CD14-positive monocyte (primary cell): ENCODE measurements at regions not wholly inside any gene's neighbourhood (a gene's known extent, or its start where the extent isn't known, plus 50 kb on each side); places are given as distances from the start of the nearest gene placed in this dataset.

ENCODE experiments used
- DNase-seq, 3 donors: peaks; one replicate each; pipeline ENCODE4 v3.0.0-alpha.2; 2011 to 2022
- H2AFZ ChIP-seq: 2 replicates; pipeline ENCODE4 v1.6.0; 2012; ENCODE audit warnings: mild to moderate bottlenecking, low read depth, low read length, inconsistent platforms; ENCODE audit not compliant: insufficient read depth, poor library complexity, severe bottlenecking
- H3K27ac ChIP-seq, 2 donors: 1 replicate in 1 of 2; 2 replicates in 1 of 2; pipeline ENCODE4 v1.5.1; 2012 to 2013; ENCODE audit warnings: low read length in 2 of 2, control low read depth in 1 of 2, inconsistent platforms in 1 of 2, low read depth in 1 of 2, mild to moderate bottlenecking in 1 of 2
- H3K27me3 ChIP-seq, 2 donors: one replicate each; pipeline versions ENCODE4 v1.6.0 to v1.6.1; 2011 to 2013; ENCODE audit warnings: low read length in 2 of 2; ENCODE audit not compliant: control insufficient read depth in 2 of 2, insufficient read depth in 2 of 2
- H3K36me3 ChIP-seq, 2 donors: replicated peaks in 1 of 2; 1 replicate in 1 of 2; 2 replicates in 1 of 2; pipeline versions ENCODE4 v1.5.1 to v1.6.1; 2012 to 2013; ENCODE audit warnings: low read length in 2 of 2, control low read depth in 1 of 2, inconsistent platforms in 1 of 2, mild to moderate bottlenecking in 1 of 2; ENCODE audit not compliant: insufficient read depth in 2 of 2, control insufficient read depth in 1 of 2
- H3K4me1 ChIP-seq, 2 donors: 1 replicate in 1 of 2; 2 replicates in 1 of 2; pipeline versions ENCODE4 v1.5.1 to v1.6.1; 2012 to 2013; ENCODE audit warnings: low read length in 2 of 2, control low read depth in 1 of 2, inconsistent platforms in 1 of 2, mild to moderate bottlenecking in 1 of 2, moderate library complexity in 1 of 2; ENCODE audit not compliant: insufficient read depth in 2 of 2, control insufficient read depth in 1 of 2
- H3K4me2 ChIP-seq: replicated peaks from 2 replicates; pipeline ENCODE3; 2012; ENCODE audit warnings: low read length, moderate library complexity, mild to moderate bottlenecking; ENCODE audit not compliant: poor library complexity, severe bottlenecking; ENCODE audit errors: extremely low read depth
- H3K4me3 ChIP-seq, 3 experiments: fragments of 200-600 bp in 1 of 3; sonication (generic) in 1 of 3; replicated peaks in 1 of 3; 1 replicate in 2 of 3; 2 replicates in 1 of 3; pipeline ENCODE4 v1.5.1; 2011 to 2013; ENCODE audit warnings: low read length in 3 of 3, mild to moderate bottlenecking in 3 of 3, control low read depth in 2 of 3, low read depth in 2 of 3, inconsistent platforms in 1 of 3, moderate library complexity in 1 of 3
- H3K79me2 ChIP-seq: 2 replicates; pipeline ENCODE4 v1.6.0; 2012; ENCODE audit warnings: mild to moderate bottlenecking, control low read depth, inconsistent platforms, low read length, moderate library complexity; ENCODE audit not compliant: insufficient read depth
- H3K9ac ChIP-seq: 2 replicates; pipeline ENCODE4 v1.6.0; 2017; ENCODE audit warnings: low read length, mild to moderate bottlenecking; ENCODE audit not compliant: insufficient read depth, poor library complexity, severe bottlenecking
- H3K9me3 ChIP-seq, 2 donors: replicated peaks in 1 of 2; 1 replicate in 1 of 2; 2 replicates in 1 of 2; pipeline versions ENCODE4 v1.5.1 to v1.6.1; 2012 to 2013; ENCODE audit warnings: low read length in 2 of 2, control low read depth in 1 of 2; ENCODE audit not compliant: control insufficient read depth in 1 of 2, insufficient read depth in 1 of 2
- H4K20me1 ChIP-seq: 2 replicates; pipeline ENCODE4 v1.6.0; 2012; ENCODE audit warnings: mild to moderate bottlenecking, low read length, control low read depth, moderate library complexity; ENCODE audit not compliant: insufficient read depth
- H3K27ac Mint-ChIP-seq, 7 donors: one replicate each; pipeline ENCODE4 v1.8.0; 2020; ENCODE audit warnings: mild to moderate bottlenecking in 7 of 7, mixed read lengths in 7 of 7, moderate library complexity in 6 of 7, inconsistent platforms in 2 of 7
- H3K27me3 Mint-ChIP-seq, 3 donors: one replicate each; pipeline ENCODE4 v1.8.0; 2021 to 2022; ENCODE audit warnings: low read depth in 3 of 3, mild to moderate bottlenecking in 3 of 3, mixed read lengths in 3 of 3, moderate library complexity in 3 of 3, inconsistent platforms in 1 of 3
- H3K36me3 Mint-ChIP-seq, 2 donors: one replicate each; pipeline ENCODE4 v1.8.0; 2020; ENCODE audit warnings: mixed read lengths in 2 of 2, inconsistent platforms in 1 of 2, mild to moderate bottlenecking in 1 of 2
- H3K4me1 Mint-ChIP-seq: one replicate; pipeline ENCODE4 v1.8.0; 2020; ENCODE audit warnings: mild to moderate bottlenecking, mixed read lengths
- H3K4me3 Mint-ChIP-seq, 2 donors: one replicate each; pipeline ENCODE4 v1.8.0; 2020; ENCODE audit warnings: mild to moderate bottlenecking in 2 of 2, mixed read lengths in 2 of 2, moderate library complexity in 1 of 2
- H3K9me3 Mint-ChIP-seq, 7 donors: one replicate each; pipeline ENCODE4 v1.8.0; 2020 to 2022; ENCODE audit warnings: mixed read lengths in 7 of 7, mild to moderate bottlenecking in 6 of 7, moderate library complexity in 6 of 7, inconsistent platforms in 2 of 7
- WGBS: methylation state at CpG from one replicate; pipeline ENCODE4 v1.1.5; 2013; ENCODE audit warnings: missing lambda C conversion rate; ENCODE audit not compliant: insufficient coverage; 5-methylcytosine and 5-hydroxymethylcytosine counted together
- intact Hi-C, 2 donors: fragments of 100-400 bp; cut with micrococcal nuclease; formaldehyde crosslinking; loops; one replicate each; pipeline versions ENCODE4 v1.15.0 to v1.15.1; 2023
- TF ChIP-seq, protein P1 (sequence below): fragments of 200-600 bp; IDR thresholded peaks from one replicate; pipeline ENCODE4 v1.8.0; 2022; ENCODE audit warnings: antibody characterized with exemption, mild to moderate bottlenecking

DNA sequence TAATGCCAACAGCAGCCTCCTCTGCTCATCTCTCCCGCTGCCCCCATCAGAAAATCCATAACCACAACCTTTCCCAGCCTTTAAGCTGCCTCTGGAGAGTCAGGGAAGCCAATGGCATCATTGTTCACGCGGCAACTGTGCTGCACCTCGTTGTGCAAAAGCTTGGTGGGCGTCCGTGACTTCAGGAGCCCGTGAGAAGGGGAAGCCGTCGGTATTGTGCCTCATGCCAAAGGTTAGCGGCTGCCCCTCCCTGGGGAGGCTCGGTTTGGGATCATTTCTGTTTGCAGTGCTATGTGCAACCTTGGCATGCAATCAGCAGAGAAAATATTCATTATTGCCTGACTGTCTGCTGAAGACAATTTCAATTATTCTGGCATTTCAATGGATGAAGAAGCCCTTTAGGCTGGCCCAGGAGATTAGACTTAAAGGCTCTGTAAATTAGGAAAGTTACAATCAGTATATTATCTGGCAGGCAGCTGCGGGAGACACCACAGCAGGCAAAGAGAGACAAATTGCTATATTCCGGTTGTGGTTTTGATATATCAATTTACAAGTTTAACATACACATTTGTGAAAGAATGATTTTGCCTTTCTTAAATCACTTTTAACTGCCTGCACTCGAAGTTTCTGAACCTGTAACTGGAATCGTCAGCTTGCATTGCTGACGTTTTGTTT, 244.5 kb downstream of the GATA3 start:
- Histone ChIP-seq H3K4me3 (no peak overlapping the region), H2AFZ (no peak overlapping the region), H3K27me3 (no peaks in the 10 kb centered on the region), H3K4me2 (no peak overlapping the region), H3K9me3 (no peaks in the 10 kb centered on the region), H3K79me2 (no peaks in the 10 kb centered on the region), H3K36me3 (no peaks in the 10 kb centered on the region), H3K27ac (no peak overlapping the region), H4K20me1 (no peaks in the 10 kb centered on the region), H3K9ac (no peak overlapping the region), H3K4me1 (no peaks in the 10 kb centered on the region)
- TF ChIP-seq, protein P1, sequence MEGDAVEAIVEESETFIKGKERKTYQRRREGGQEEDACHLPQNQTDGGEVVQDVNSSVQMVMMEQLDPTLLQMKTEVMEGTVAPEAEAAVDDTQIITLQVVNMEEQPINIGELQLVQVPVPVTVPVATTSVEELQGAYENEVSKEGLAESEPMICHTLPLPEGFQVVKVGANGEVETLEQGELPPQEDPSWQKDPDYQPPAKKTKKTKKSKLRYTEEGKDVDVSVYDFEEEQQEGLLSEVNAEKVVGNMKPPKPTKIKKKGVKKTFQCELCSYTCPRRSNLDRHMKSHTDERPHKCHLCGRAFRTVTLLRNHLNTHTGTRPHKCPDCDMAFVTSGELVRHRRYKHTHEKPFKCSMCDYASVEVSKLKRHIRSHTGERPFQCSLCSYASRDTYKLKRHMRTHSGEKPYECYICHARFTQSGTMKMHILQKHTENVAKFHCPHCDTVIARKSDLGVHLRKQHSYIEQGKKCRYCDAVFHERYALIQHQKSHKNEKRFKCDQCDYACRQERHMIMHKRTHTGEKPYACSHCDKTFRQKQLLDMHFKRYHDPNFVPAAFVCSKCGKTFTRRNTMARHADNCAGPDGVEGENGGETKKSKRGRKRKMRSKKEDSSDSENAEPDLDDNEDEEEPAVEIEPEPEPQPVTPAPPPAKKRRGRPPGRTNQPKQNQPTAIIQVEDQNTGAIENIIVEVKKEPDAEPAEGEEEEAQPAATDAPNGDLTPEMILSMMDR, result no peak
- 68% methylated on average over 11 of the region's 16 CpGs for WGBS
- Mint-ChIP-seq H3K27me3 (peaks cover 4 to 12% (median 8%) of the 10 kb centered on the region in 3 donors), H3K27ac (no peak overlapping the region), H3K9me3 (peaks cover 0 to 7% (median 1%) of the 10 kb centered on the region in 7 donors), H3K4me3 (no peak overlapping the region), H3K4me1 (no peaks in the 10 kb centered on the region), H3K36me3 (no peaks in the 10 kb centered on the region)
- intact Hi-C loops, result no loop called here
- no peak for DNase-seq

DNA sequence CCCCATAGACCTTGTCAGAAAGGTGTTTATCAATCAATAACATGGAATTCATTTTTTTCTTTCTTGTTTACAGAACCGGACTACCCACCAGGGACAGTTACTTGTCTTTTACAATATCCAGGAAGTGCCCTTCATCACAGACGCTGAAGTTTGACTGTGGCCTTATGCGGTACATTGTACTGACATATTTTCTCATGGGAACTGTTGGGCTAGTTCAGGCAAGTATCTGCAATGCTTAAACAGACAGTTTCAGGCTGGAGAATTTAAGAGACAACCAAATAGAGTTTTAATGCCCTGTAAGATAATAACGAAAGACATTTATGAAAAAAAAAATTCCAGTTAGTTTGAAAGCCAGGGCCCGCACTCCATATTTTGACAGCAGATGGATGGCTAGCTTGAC, 246.4 kb downstream of the GATA3 start:
- intact Hi-C loops, result no loop called here
- Histone ChIP-seq H3K4me2 (no peak overlapping the region), H2AFZ (no peak overlapping the region), H3K27me3 (no peaks in the 10 kb centered on the region), H3K9me3 (no peaks in the 10 kb centered on the region), H3K36me3 (no peaks in the 10 kb centered on the region), H4K20me1 (no peaks in the 10 kb centered on the region), H3K4me3 (no peak overlapping the region), H3K9ac (no peak overlapping the region), H3K4me1 (no peaks in the 10 kb centered on the region), H3K27ac (no peak overlapping the region), H3K79me2 (no peaks in the 10 kb centered on the region)
- no peaks in the 10 kb centered on the region for H3K4me1 Mint-ChIP-seq
- TF ChIP-seq, protein P1, result no peak
- 100% methylated on average over 2 of the region's 5 CpGs for WGBS
- no peak overlapping the region for H3K27ac Mint-ChIP-seq
- H3K36me3 Mint-ChIP-seq, result no peaks in the 10 kb centered on the region
- H3K27me3 Mint-ChIP-seq, result peaks cover 5 to 13% (median 7%) of the 10 kb centered on the region in 3 donors
- no peak overlapping the region for H3K4me3 Mint-ChIP-seq
- no peak for DNase-seq
- peaks cover 0 to 6% (median 0%) of the 10 kb centered on the region in 7 donors for H3K9me3 Mint-ChIP-seq
